ENCODE measurements at regions not wholly inside any gene's neighbourhood (a gene's known extent, or its start where the extent isn't known, plus 50 kb on each side); places are given as distances from the start of the nearest gene placed in this dataset.

GRCh38 chr2:12054956-12055618 is 308.7 kb downstream of the LPIN1 start:
- no peak overlapping the region for H3K27ac Mint-ChIP-seq
- peaks cover 6% of the 10 kb centered on the region for H3K27me3 Mint-ChIP-seq
- H3K9me3 Mint-ChIP-seq, result peaks cover 5% of the 10 kb centered on the region
- TF ChIP-seq CTCF (conservative IDR thresholded peaks at IDR 0.05), result no peak
- no peak overlapping the region for H3K4me3 Mint-ChIP-seq
- DNase-seq (ENCODE audit: extremely low spot score, unreplicated experiment), result no peak
- peaks cover 4% of the 10 kb centered on the region for H3K4me1 Mint-ChIP-seq (ENCODE audit: unreplicated experiment)
- H3K36me3 Mint-ChIP-seq, result peaks cover 3% of the 10 kb centered on the region

GRCh38 chr2:12057436-12058166 is 311.2 kb downstream of the LPIN1 start:
- H3K27ac Mint-ChIP-seq, result no peak overlapping the region
- H3K4me3 Mint-ChIP-seq, result no peak overlapping the region
- H3K9me3 Mint-ChIP-seq, result peaks cover 5% of the 10 kb centered on the region
- peaks cover 20% of the 10 kb centered on the region for H3K4me1 Mint-ChIP-seq (ENCODE audit: unreplicated experiment)
- no peak for DNase-seq (ENCODE audit: extremely low spot score, unreplicated experiment)
- H3K27me3 Mint-ChIP-seq, result peaks cover 6% of the 10 kb centered on the region
- no peak for TF ChIP-seq CTCF (conservative IDR thresholded peaks at IDR 0.05)
- H3K36me3 Mint-ChIP-seq, result peaks cover 3% of the 10 kb centered on the region

- peaks cover 9% of the 10 kb centered on the region for H3K9me3 Mint-ChIP-seq
- H3K27me3 Mint-ChIP-seq, result peaks cover 3% of the 10 kb centered on the region
- peaks cover 20% of the 10 kb centered on the region for H3K4me1 Mint-ChIP-seq (ENCODE audit: unreplicated experiment)
- TF ChIP-seq CTCF (conservative IDR thresholded peaks at IDR 0.05), result no peak
- no peaks in the 10 kb centered on the region for H3K36me3 Mint-ChIP-seq
- H3K4me3 Mint-ChIP-seq, result no peak overlapping the region
- H3K27ac Mint-ChIP-seq, result no peak overlapping the region
- DNase-seq (ENCODE audit: extremely low spot score, unreplicated experiment), result no peak
Measured at GRCh38 chr2:12059616-12060441, 313.4 kb downstream of the LPIN1 start.

GRCh38 chr2:12060886-12061285 is 314.5 kb downstream of the LPIN1 start:
- Mint-ChIP-seq H3K27ac (no peak overlapping the region), H3K4me3 (no peak overlapping the region), H3K36me3 (no peaks in the 10 kb centered on the region), H3K27me3 (peaks cover 3% of the 10 kb centered on the region), H3K9me3 (peaks cover 9% of the 10 kb centered on the region), H3K4me1 (ENCODE audit: unreplicated experiment) (peaks cover 20% of the 10 kb centered on the region)
- no peak for DNase-seq (ENCODE audit: extremely low spot score, unreplicated experiment)
- no peak for TF ChIP-seq CTCF (conservative IDR thresholded peaks at IDR 0.05)

- H3K36me3 Mint-ChIP-seq, result no peaks in the 10 kb centered on the region
- H3K27me3 Mint-ChIP-seq, result peaks cover 3% of the 10 kb centered on the region
- no peak overlapping the region for H3K27ac Mint-ChIP-seq
- DNase-seq (ENCODE audit: extremely low spot score, unreplicated experiment), result no peak
- TF ChIP-seq CTCF (conservative IDR thresholded peaks at IDR 0.05), result no peak
- no peak overlapping the region for H3K4me3 Mint-ChIP-seq
- H3K4me1 Mint-ChIP-seq (ENCODE audit: unreplicated experiment), result peaks cover 20% of the 10 kb centered on the region
- peaks cover 9% of the 10 kb centered on the region for H3K9me3 Mint-ChIP-seq
Measured at GRCh38 chr2:12061286-12062052, 315.0 kb downstream of the LPIN1 start.
